ENCODE measurements at regions not wholly inside any gene's neighbourhood (a gene's known extent, or its start where the extent isn't known, plus 50 kb on each side); places are given as distances from the start of the nearest gene placed in this dataset.

GRCh38 chr11:23063276-23063675 is 203.0 kb upstream of the CCDC179 start:
- DNase-seq (no peak), ATAC-seq (no peak)
- H3K27ac ChIP-seq, result no peak overlapping the region
- no peaks in the 10 kb centered on the region for H3K9me3 ChIP-seq
- intact Hi-C loops (cut with DNase I; ENCODE audit: low total_unique reads) (no loop called here), in situ Hi-C loops (cut with MboI; ENCODE audit: low sequenced_read_pairs in 4 of 4) (no loop called here)
- H3K27me3 ChIP-seq, result no peaks in the 10 kb centered on the region
- no peak overlapping the region for H3K4me3 ChIP-seq
- TF ChIP-seq CTCF (IDR thresholded peaks at IDR 0.05 in 4 of 5, conservative IDR thresholded peaks at IDR 0.05 in 1 of 5), result no peak
- TF ChIP-seq POLR2A (IDR thresholded peaks at IDR 0.05), result no peak
- no peaks in the 10 kb centered on the region for H3K36me3 ChIP-seq
- H3K4me1 ChIP-seq, result no peaks in the 10 kb centered on the region

GRCh38 chr11:23078289-23078971 is 218.2 kb upstream of the CCDC179 start:
- TF ChIP-seq POLR2A (IDR thresholded peaks at IDR 0.05), result no peak
- no peak for TF ChIP-seq CTCF (IDR thresholded peaks at IDR 0.05 in 4 of 5, conservative IDR thresholded peaks at IDR 0.05 in 1 of 5)
- intact Hi-C loops (cut with DNase I; ENCODE audit: low total_unique reads), result no loop called here
- ATAC-seq, result no peak

GRCh38 chr11:23079382-23079813 is 219.1 kb upstream of the CCDC179 start:
- Histone ChIP-seq H3K9me3 (no peaks in the 10 kb centered on the region), H3K27me3 (no peaks in the 10 kb centered on the region), H3K4me3 (no peak overlapping the region), H3K27ac (no peak overlapping the region), H3K36me3 (no peaks in the 10 kb centered on the region), H3K4me1 (no peaks in the 10 kb centered on the region)
- DNase-seq (no peak), ATAC-seq (no peak)
- intact Hi-C loops (cut with DNase I; ENCODE audit: low total_unique reads) (no loop called here), in situ Hi-C loops (cut with MboI; ENCODE audit: low sequenced_read_pairs in 4 of 4) (no loop called here)
- no peak for TF ChIP-seq CTCF (IDR thresholded peaks at IDR 0.05 in 4 of 5, conservative IDR thresholded peaks at IDR 0.05 in 1 of 5)
- TF ChIP-seq POLR2A (IDR thresholded peaks at IDR 0.05), result no peak

More at GRCh38 chr11:23078289-23078971, 218.2 kb upstream of the CCDC179 start:
- in situ Hi-C loops (cut with MboI; ENCODE audit: low sequenced_read_pairs in 4 of 4), result no loop called here
- Histone ChIP-seq H3K36me3 (no peaks in the 10 kb centered on the region), H3K4me1 (no peaks in the 10 kb centered on the region), H3K9me3 (no peaks in the 10 kb centered on the region), H3K4me3 (no peak overlapping the region), H3K27me3 (no peaks in the 10 kb centered on the region), H3K27ac (no peak overlapping the region)
- DNase-seq, result no peak

- Histone ChIP-seq H3K9me3 (no peaks in the 10 kb centered on the region), H3K4me1 (no peaks in the 10 kb centered on the region), H3K27ac (no peak overlapping the region), H3K4me3 (no peak overlapping the region), H3K36me3 (no peaks in the 10 kb centered on the region), H3K27me3 (no peaks in the 10 kb centered on the region)
- DNase-seq (no peak), ATAC-seq (no peak)
- intact Hi-C loops (cut with DNase I; ENCODE audit: low total_unique reads), result no loop called here
- in situ Hi-C loops (cut with MboI; ENCODE audit: low sequenced_read_pairs in 4 of 4), result no loop called here
- TF ChIP-seq POLR2A (IDR thresholded peaks at IDR 0.05) (no peak), CTCF (IDR thresholded peaks at IDR 0.05 in 4 of 5, conservative IDR thresholded peaks at IDR 0.05 in 1 of 5) (no peak)
Measured at GRCh38 chr11:23087407-23087806, 227.1 kb upstream of the CCDC179 start.

GRCh38 chr11:23090659-23091058 is 230.4 kb upstream of the CCDC179 start:
- ATAC-seq, result no peak
- intact Hi-C loops (cut with DNase I; ENCODE audit: low total_unique reads), result no loop called here
- Histone ChIP-seq H3K9me3 (no peaks in the 10 kb centered on the region), H3K27ac (no peak overlapping the region), H3K27me3 (no peaks in the 10 kb centered on the region), H3K4me3 (no peak overlapping the region), H3K4me1 (no peaks in the 10 kb centered on the region), H3K36me3 (no peaks in the 10 kb centered on the region)
- DNase-seq, result no peak
- TF ChIP-seq POLR2A (IDR thresholded peaks at IDR 0.05) (no peak), CTCF (IDR thresholded peaks at IDR 0.05 in 4 of 5, conservative IDR thresholded peaks at IDR 0.05 in 1 of 5) (no peak)
- in situ Hi-C loops (cut with MboI; ENCODE audit: low sequenced_read_pairs in 4 of 4), result no loop called here
